ENCODE measurements at regions not wholly inside any gene's neighbourhood (a gene's known extent, or its start where the extent isn't known, plus 50 kb on each side); places are given as distances from the start of the nearest gene placed in this dataset.

DNA sequence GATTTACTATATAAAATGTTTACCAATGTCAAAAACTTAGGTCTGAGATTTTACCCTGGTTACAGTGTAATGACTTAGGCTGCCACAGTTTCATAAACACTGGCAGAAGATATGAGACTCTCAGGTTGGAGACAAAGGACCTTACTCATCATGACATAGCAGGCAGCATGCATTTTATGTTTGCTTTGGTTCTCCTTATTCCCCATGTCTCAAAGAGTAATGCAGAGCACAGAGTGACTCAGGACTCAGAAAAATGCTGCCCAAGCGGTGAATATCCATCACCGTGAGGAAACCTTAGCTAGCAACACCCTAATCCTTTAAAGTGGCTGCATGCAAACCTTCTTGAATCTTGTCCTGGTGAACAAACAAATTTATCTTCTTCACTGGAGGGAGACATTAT is 112.1 kb upstream of the EYS start:
- DNase-seq (ENCODE audit: low spot score) (no peak), ATAC-seq (ENCODE audit: insufficient number of reproducible peaks, low FRiP score, low read depth) (no peak)
- no peaks in the 10 kb centered on the region for H3K36me3 ChIP-seq
- no peak overlapping the region for H3K27ac ChIP-seq
- no peaks in the 10 kb centered on the region for H3K9me3 ChIP-seq
- no peaks in the 10 kb centered on the region for H3K4me1 ChIP-seq (ENCODE audit: control insufficient read depth in 1 of 2, low read depth in 2 of 2)
- H3K4me3 ChIP-seq = no peak overlapping the region
- H3K27me3 ChIP-seq (replicated peaks; ENCODE audit: insufficient read depth) = no peaks in the 10 kb centered on the region
- TF ChIP-seq, protein P1, sequence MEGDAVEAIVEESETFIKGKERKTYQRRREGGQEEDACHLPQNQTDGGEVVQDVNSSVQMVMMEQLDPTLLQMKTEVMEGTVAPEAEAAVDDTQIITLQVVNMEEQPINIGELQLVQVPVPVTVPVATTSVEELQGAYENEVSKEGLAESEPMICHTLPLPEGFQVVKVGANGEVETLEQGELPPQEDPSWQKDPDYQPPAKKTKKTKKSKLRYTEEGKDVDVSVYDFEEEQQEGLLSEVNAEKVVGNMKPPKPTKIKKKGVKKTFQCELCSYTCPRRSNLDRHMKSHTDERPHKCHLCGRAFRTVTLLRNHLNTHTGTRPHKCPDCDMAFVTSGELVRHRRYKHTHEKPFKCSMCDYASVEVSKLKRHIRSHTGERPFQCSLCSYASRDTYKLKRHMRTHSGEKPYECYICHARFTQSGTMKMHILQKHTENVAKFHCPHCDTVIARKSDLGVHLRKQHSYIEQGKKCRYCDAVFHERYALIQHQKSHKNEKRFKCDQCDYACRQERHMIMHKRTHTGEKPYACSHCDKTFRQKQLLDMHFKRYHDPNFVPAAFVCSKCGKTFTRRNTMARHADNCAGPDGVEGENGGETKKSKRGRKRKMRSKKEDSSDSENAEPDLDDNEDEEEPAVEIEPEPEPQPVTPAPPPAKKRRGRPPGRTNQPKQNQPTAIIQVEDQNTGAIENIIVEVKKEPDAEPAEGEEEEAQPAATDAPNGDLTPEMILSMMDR (IDR thresholded peaks at IDR 0.05) = no peak

DNA sequence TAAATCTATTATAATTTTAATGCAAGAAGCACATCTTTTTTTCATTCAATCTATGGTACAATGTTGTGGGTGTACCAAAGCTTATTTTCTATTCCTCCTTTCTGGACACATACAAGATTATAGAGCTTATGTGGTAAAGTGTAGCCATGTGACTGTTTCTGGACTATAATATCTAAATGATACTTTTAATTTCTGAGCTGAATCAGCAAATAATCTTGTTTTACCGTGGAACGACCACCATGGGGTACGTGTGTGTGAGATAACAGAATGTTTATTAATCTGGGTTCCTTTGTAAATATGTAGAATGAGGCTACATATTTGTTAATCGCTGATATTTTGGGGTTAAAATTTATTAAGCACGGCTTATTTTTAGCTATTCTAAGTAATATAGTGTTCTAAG is 111.5 kb upstream of the EYS start:
- TF ChIP-seq, protein P1 (IDR thresholded peaks at IDR 0.05) = no peak
- H3K27ac ChIP-seq = no peak overlapping the region
- ATAC-seq (ENCODE audit: insufficient number of reproducible peaks, low FRiP score, low read depth) (no peak), DNase-seq (ENCODE audit: low spot score) (no peak)
- no peaks in the 10 kb centered on the region for H3K27me3 ChIP-seq (replicated peaks; ENCODE audit: insufficient read depth)
- no peaks in the 10 kb centered on the region for H3K36me3 ChIP-seq
- no peaks in the 10 kb centered on the region for H3K9me3 ChIP-seq
- no peaks in the 10 kb centered on the region for H3K4me1 ChIP-seq (ENCODE audit: control insufficient read depth in 1 of 2, low read depth in 2 of 2)
- H3K4me3 ChIP-seq = no peak overlapping the region

DNA sequence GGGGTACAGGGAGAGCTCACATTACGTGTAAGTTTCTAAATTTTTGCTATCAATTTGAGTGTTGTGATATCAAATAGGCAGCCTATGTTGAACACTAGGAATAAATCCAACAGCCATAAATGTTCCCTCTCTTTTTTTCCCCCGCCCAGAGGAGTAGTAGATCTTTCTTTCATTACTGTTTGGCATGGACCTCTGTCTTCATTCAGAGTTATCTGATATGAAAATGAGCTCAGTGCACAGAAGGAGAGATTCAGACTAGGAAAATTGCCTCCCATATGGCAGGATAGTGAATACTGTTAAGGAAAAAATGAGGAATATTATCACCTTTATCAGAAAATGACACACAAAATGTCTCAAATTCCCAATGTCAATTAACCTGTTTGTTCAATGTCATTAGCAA is 110.0 kb upstream of the EYS start:
- Histone ChIP-seq H3K9me3 (no peaks in the 10 kb centered on the region), H3K4me3 (no peak overlapping the region), H3K4me1 (ENCODE audit: control insufficient read depth in 1 of 2, low read depth in 2 of 2) (no peaks in the 10 kb centered on the region), H3K27ac (no peak overlapping the region), H3K36me3 (no peaks in the 10 kb centered on the region), H3K27me3 (replicated peaks; ENCODE audit: insufficient read depth) (no peaks in the 10 kb centered on the region)
- DNase-seq (ENCODE audit: low spot score) (no peak), ATAC-seq (ENCODE audit: insufficient number of reproducible peaks, low FRiP score, low read depth) (no peak)
- TF ChIP-seq, protein P1 (IDR thresholded peaks at IDR 0.05) = no peak

DNA sequence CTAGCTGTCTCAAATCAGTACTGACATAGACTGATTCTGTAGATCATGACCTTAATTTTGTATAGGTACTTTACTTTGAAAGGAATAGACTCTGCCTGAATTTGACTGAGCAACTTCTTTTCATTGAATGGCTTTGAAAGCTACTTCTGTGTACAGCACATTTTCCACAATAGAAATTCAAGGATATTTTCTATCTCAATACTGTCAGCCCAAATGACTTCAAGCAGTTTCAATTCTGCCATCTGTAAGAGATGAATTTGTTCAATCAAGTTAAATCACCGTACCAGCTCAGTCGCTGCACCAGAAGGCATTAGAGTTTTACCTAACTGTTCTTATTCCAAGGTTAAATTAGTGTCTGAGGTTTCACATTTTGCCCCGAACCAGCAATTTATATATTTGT is 107.0 kb upstream of the EYS start:
- no peak overlapping the region for H3K27ac ChIP-seq
- ATAC-seq (ENCODE audit: insufficient number of reproducible peaks, low FRiP score, low read depth) = no peak

DNA sequence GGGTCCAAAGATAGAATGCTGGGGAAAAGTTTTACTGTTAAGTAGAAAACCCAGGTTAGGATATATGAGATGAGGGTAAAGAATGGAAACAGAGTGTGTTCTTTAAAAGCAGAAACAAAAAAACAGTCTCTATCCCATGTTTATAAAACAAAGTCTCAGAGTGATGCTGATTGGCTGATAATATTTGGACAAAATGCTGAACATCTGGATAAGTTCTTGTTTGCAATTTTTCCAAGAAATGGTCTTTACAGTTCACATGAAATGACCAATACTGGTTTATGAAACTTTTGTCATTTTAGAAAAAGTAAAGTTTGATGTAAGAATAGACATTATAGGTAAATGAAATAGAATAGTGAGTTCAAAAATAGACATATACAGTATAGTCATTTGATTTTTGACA is 96.2 kb upstream of the EYS start:
- H3K4me1 ChIP-seq (ENCODE audit: control insufficient read depth in 1 of 2, low read depth in 2 of 2) = no peaks in the 10 kb centered on the region
- H3K9me3 ChIP-seq = no peaks in the 10 kb centered on the region
- no peak overlapping the region for H3K27ac ChIP-seq
- H3K27me3 ChIP-seq (replicated peaks; ENCODE audit: insufficient read depth) = no peaks in the 10 kb centered on the region
- TF ChIP-seq, protein P1 (IDR thresholded peaks at IDR 0.05) = no peak
- no peaks in the 10 kb centered on the region for H3K36me3 ChIP-seq
- no peak for DNase-seq (ENCODE audit: low spot score)
- no peak for ATAC-seq (ENCODE audit: insufficient number of reproducible peaks, low FRiP score, low read depth)
- H3K4me3 ChIP-seq = no peak overlapping the region

More for the DNA sequence above, 107.0 kb upstream of the EYS start:
- no peaks in the 10 kb centered on the region for H3K27me3 ChIP-seq (replicated peaks; ENCODE audit: insufficient read depth)
- no peak for DNase-seq (ENCODE audit: low spot score)
- H3K4me3 ChIP-seq = no peak overlapping the region
- TF ChIP-seq, protein P1 (IDR thresholded peaks at IDR 0.05) = no peak
- no peaks in the 10 kb centered on the region for H3K36me3 ChIP-seq
- H3K9me3 ChIP-seq = no peaks in the 10 kb centered on the region
- no peaks in the 10 kb centered on the region for H3K4me1 ChIP-seq (ENCODE audit: control insufficient read depth in 1 of 2, low read depth in 2 of 2)

Measured in thoracic aorta (tissue), 2 donors.